K562 (cell line): ENCODE measurements at regions not wholly inside any gene's neighbourhood (a gene's known extent, or its start where the extent isn't known, plus 50 kb on each side); places are given as distances from the start of the nearest gene placed in this dataset.

Experiments used
- ATAC-seq: fragments of 200-7000 bp; cut with Tn5 transposase; 3 replicates; pipeline ENCODE4 v1.9.1; 2020; ENCODE audit warnings: moderate library complexity
- BruUV-seq: library from RNA; stranded (reverse); fragments of 400-500 nt; replicated peaks from 2 replicates; lab custom pipeline; 2021; lab: Mats Ljungman, UMichigan
- CTCF ChIA-PET: fragments of 300-600 bp; formaldehyde crosslinking; extraction: SDS; loops from one replicate; lab custom pipeline; 2021; ENCODE audit warnings: low intra/inter-chr PET ratio; lab: Yijun Ruan, JAX
- POLR2A ChIA-PET: fragments of 300-600, 350-650 bp; sonication (Branson Sonifier 250); formaldehyde crosslinking; extraction: SDS; loops from one replicate; lab custom pipeline; 2021; ENCODE audit warnings: antibody characterized with exemption, inconsistent platforms; lab: Yijun Ruan, JAX
- DNase-seq, 4 experiments: peaks; one replicate each; pipeline versions ENCODE4 v3.0.0 to v3.0.0-alpha.2; 2011 to 2018; ENCODE audit warnings: low spot score in 3 of 4, mixed read lengths in 3 of 4; ENCODE audit errors: extremely low read depth in 1 of 4
- FAIRE-seq: peaks from 2 replicates; lab custom pipeline; 2011; peaks lifted over from hg19 to GRCh38; lab: Jason Lieb, UNC
- H2AFZ ChIP-seq: 2 replicates; pipeline ENCODE4 v1.6.0; 2011; ENCODE audit warnings: low read depth, low read length, control low read depth, inconsistent platforms
- H3K27ac ChIP-seq: fragments of 200-600 bp; 3 replicates; pipeline ENCODE4 v1.8.0; 2011; ENCODE audit warnings: low read depth, mild to moderate bottlenecking, control low read depth, inconsistent platforms, low read length, moderate library complexity, mixed read lengths; ENCODE audit errors: extremely low read depth
- H3K27me3 ChIP-seq, 2 experiments: fragments of 300-600 bp in 1 of 2; 2 replicates in 1 of 2; 3 replicates in 1 of 2; pipeline versions ENCODE4 v1.6.0 to v1.8.0; 2011; ENCODE audit warnings: inconsistent platforms in 2 of 2, low read length in 2 of 2, mild to moderate bottlenecking in 1 of 2, mixed read lengths in 1 of 2, moderate library complexity in 1 of 2; ENCODE audit not compliant: control insufficient read depth in 2 of 2, insufficient read depth in 2 of 2
- H3K36me3 ChIP-seq: fragments of 300-600 bp; 3 replicates; pipeline ENCODE4 v1.8.0; 2011; ENCODE audit warnings: mild to moderate bottlenecking, low read length, inconsistent platforms; ENCODE audit not compliant: control insufficient read depth, insufficient read depth
- H3K4me1 ChIP-seq, 2 experiments: fragments of 200-600 bp in 1 of 2; replicated peaks in 1 of 2; 2 replicates in 1 of 2; 3 replicates in 1 of 2; pipeline versions ENCODE4 v1.5.1 to v1.8.0; 2011; ENCODE audit warnings: inconsistent platforms in 2 of 2, low read length in 2 of 2, mild to moderate bottlenecking in 1 of 2, mixed read lengths in 1 of 2, moderate library complexity in 1 of 2; ENCODE audit not compliant: control insufficient read depth in 2 of 2, insufficient read depth in 2 of 2
- H3K4me2 ChIP-seq: 2 replicates; pipeline ENCODE4 v1.6.1; 2011; ENCODE audit warnings: low read length, control low read depth, inconsistent platforms, mixed read lengths; ENCODE audit not compliant: insufficient read depth
- H3K4me3 ChIP-seq: fragments of 200-600 bp; sonication (generic), shearing (Covaris generic); 2 replicates; pipeline ENCODE4 v1.5.1; 2016; ENCODE audit warnings: control low read depth, inconsistent platforms
- H3K79me2 ChIP-seq: fragments of 200-600 bp; 3 replicates; pipeline ENCODE4 v1.8.0; 2011; ENCODE audit warnings: low read length, inconsistent platforms; ENCODE audit not compliant: control insufficient read depth, insufficient read depth
- H3K9ac ChIP-seq, 2 experiments: 2 replicates each; pipeline versions ENCODE4 v1.6.0 to v1.6.1; 2011; ENCODE audit warnings: low read depth in 2 of 2, low read length in 2 of 2, control low read depth in 1 of 2, inconsistent platforms in 1 of 2, mild to moderate bottlenecking in 1 of 2, mixed read lengths in 1 of 2; ENCODE audit not compliant: insufficient read depth in 1 of 2
- H3K9me1 ChIP-seq: one replicate; pipeline ENCODE4 v1.6.0; 2011; ENCODE audit warnings: inconsistent platforms, mild to moderate bottlenecking, low read length, moderate library complexity; ENCODE audit not compliant: control insufficient read depth, insufficient read depth
- H3K9me3 ChIP-seq: replicated peaks from 2 replicates; pipeline ENCODE4 v1.5.1; 2011; ENCODE audit warnings: low read depth, low read length, inconsistent platforms; ENCODE audit not compliant: control insufficient read depth, insufficient read depth
- H4K20me1 ChIP-seq: replicated peaks from 2 replicates; pipeline ENCODE4 v1.6.1; 2011; ENCODE audit warnings: low read length, inconsistent platforms, mixed read lengths; ENCODE audit not compliant: control insufficient read depth, insufficient read depth
- CBFA2T2 ChIP-seq: fragments of 450-650 bp; conservative IDR thresholded peaks from 2 replicates; pipeline ENCODE4 v1.6.1; 2017; ENCODE audit warnings: mild to moderate bottlenecking
- CEBPG ChIP-seq, 3 experiments: fragments of 200-800 bp in 1 of 3; sonication (Bioruptor generic) in 1 of 3; sonication (generic) in 1 of 3; formaldehyde crosslinking in 1 of 3; IDR thresholded peaks in 2 of 3; conservative IDR thresholded peaks in 1 of 3; 2 replicates each; pipeline versions ENCODE4 v1.6.1 to v1.8.0; 2016 to 2022; ENCODE audit warnings: missing compliant biosample characterization in 2 of 3, missing genetic modification characterization in 2 of 3, mild to moderate bottlenecking in 1 of 3, missing genetic modification reagents in 1 of 3
- COPS2 ChIP-seq: fragments of 450-650 bp; conservative IDR thresholded peaks from 2 replicates; pipeline ENCODE4 v1.6.1; 2016; ENCODE audit warnings: mild to moderate bottlenecking, moderate library complexity
- CSDE1 ChIP-seq, 2 experiments: fragments of 450-650 bp; IDR thresholded peaks; 2 replicates each; pipeline ENCODE4 v1.6.1; 2016; ENCODE audit warnings: mild to moderate bottlenecking in 1 of 2
- EHMT2 ChIP-seq: fragments of 450-650 bp; IDR thresholded peaks from 2 replicates; pipeline ENCODE4 v1.6.1; 2018; ENCODE audit warnings: antibody characterized with exemption
- FOXM1 ChIP-seq, 2 experiments: fragments of 450-650 bp in 1 of 2; sonication (generic) in 1 of 2; formaldehyde crosslinking in 1 of 2; IDR thresholded peaks; 2 replicates each; pipeline versions ENCODE4 v1.6.1 to v1.9.0; 2017 to 2022; ENCODE audit warnings: low read depth in 2 of 2, mild to moderate bottlenecking in 2 of 2, missing genetic modification reagents in 1 of 2, moderate library complexity in 1 of 2
- HDAC8 ChIP-seq: fragments of 450-650 bp; IDR thresholded peaks from 2 replicates; pipeline ENCODE4 v1.6.1; 2016; ENCODE audit warnings: mild to moderate bottlenecking, missing genetic modification characterization, moderate library complexity, missing compliant biosample characterization
- MEF2D ChIP-seq: conservative IDR thresholded peaks from 2 replicates; pipeline ENCODE4 v1.6.1; 2016; ENCODE audit warnings: low read depth, missing genetic modification characterization, missing compliant biosample characterization
- MYNN ChIP-seq, 2 experiments: sonication (generic); formaldehyde crosslinking in 1 of 2; IDR thresholded peaks; 2 replicates each; pipeline versions ENCODE4 v1.5.0 to v1.6.1; 2016 to 2020; ENCODE audit warnings: antibody characterized with exemption in 1 of 2, missing genetic modification reagents in 1 of 2
- NR2C2 ChIP-seq, 2 experiments: fragments of 200-800 bp in 1 of 2; sonication (Bioruptor generic) in 1 of 2; sonication (generic) in 1 of 2; formaldehyde crosslinking in 1 of 2; IDR thresholded peaks; 2 replicates each; pipeline versions ENCODE4 v1.6.1 to v1.8.0; 2016 to 2022; ENCODE audit warnings: mild to moderate bottlenecking in 1 of 2, missing compliant biosample characterization in 1 of 2, missing genetic modification characterization in 1 of 2, missing genetic modification reagents in 1 of 2
- PHF20 ChIP-seq: fragments of 450-650 bp; IDR thresholded peaks from 2 replicates; pipeline ENCODE4 v1.6.1; 2018; ENCODE audit not compliant: partially characterized antibody
- RBM15 ChIP-seq: fragments of 200-400 bp; formaldehyde crosslinking; IDR thresholded peaks from 2 replicates; pipeline ENCODE4 v1.6.1; 2018; ENCODE audit warnings: mild to moderate bottlenecking, low read length, moderate library complexity; ENCODE audit not compliant: insufficient read depth
- WHSC1 ChIP-seq: IDR thresholded peaks from one replicate; pipeline ENCODE4 v1.6.1; 2012; ENCODE audit warnings: low read length, control low read depth, inconsistent platforms
- in situ Hi-C: fragments of 300-500 bp; cut with MboI; formaldehyde crosslinking; loops from 4 replicates; pipeline ENCODE4 v1.15.0; 2018; ENCODE audit warnings: inconsistent platforms, mixed read lengths
- intact Hi-C: fragments of 100-400 bp; cut with micrococcal nuclease; formaldehyde crosslinking; loops from 2 replicates; pipeline ENCODE4 v1.14.2; 2022
- TF ChIP-seq, protein P1 (sequence below): fragments of 450-650 bp; IDR thresholded peaks from 2 replicates; pipeline ENCODE4 v1.6.1; 2016; ENCODE audit warnings: missing biosample characterization, missing genetic modification characterization

DNA sequence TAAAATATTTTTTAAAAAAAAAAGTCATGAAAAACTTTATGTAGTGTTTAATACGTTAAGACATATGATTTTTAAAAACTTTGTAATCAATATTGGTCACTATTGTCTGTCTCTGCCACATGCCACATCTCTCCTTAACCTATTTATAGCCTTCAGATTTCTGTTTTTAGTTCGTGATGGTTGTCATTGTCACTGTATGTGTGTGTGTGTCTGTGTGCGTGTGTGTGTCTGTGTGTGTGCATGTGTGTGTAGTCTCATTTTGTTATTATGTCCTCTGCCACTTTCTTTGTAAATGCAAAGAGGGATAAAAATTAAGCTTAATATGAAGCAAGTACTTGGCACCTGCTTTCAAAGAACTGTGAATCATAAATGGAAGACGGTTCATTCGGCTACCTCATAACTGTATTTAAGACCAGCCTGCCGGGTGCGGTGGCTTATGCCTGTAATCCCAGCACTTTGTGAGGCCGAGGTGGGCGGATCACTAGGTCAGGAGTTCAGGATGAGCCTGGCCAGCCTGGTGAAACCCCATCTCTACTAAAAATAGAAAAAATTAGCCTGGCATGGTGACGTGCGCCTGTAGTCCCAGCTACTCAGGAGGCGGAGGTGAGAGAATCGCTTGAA is 354.0 kb downstream of the ARL4A start (continued):
- no peak for TF ChIP-seq CEBPG (CRISPR knock-in tag; IDR thresholded peaks at IDR 0.05)
- TF ChIP-seq CEBPG (tag; conservative IDR thresholded peaks at IDR 0.05 in 1 of 2, IDR thresholded peaks at IDR 0.05 in 1 of 2) = no peak
- no peak for TF ChIP-seq EHMT2

- Histone ChIP-seq H3K4me3 (no peak overlapping the region), H3K4me2 (no peak overlapping the region), H3K9me1 (no peaks in the 10 kb centered on the region), H3K27ac (no peak overlapping the region), H2AFZ (peak overlapping the region; percentile 47)
- ATAC-seq (peak; percentile 25; the same call in 1 of the 3 replicates), DNase-seq (no peak)
- TF ChIP-seq, protein P1, sequence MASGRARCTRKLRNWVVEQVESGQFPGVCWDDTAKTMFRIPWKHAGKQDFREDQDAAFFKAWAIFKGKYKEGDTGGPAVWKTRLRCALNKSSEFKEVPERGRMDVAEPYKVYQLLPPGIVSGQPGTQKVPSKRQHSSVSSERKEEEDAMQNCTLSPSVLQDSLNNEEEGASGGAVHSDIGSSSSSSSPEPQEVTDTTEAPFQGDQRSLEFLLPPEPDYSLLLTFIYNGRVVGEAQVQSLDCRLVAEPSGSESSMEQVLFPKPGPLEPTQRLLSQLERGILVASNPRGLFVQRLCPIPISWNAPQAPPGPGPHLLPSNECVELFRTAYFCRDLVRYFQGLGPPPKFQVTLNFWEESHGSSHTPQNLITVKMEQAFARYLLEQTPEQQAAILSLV (tag) = no peak
- TF ChIP-seq RBM15 = no peak
- TF ChIP-seq PHF20 = no peak
- TF ChIP-seq COPS2 = no peak
- TF ChIP-seq FOXM1 (IDR thresholded peaks at IDR 0.05; ENCODE audit: low read depth) = no peak
- TF ChIP-seq FOXM1 (CRISPR knock-in tag; IDR thresholded peaks at IDR 0.05; ENCODE audit: low read depth) = no peak
- TF ChIP-seq NR2C2 (CRISPR knock-in tag; IDR thresholded peaks at IDR 0.05) = no peak
- no peak for TF ChIP-seq NR2C2 (tag; IDR thresholded peaks at IDR 0.05)
- TF ChIP-seq MEF2D (tag) = no peak
- TF ChIP-seq CBFA2T2 = no peak
- no peak for TF ChIP-seq CSDE1 (IDR thresholded peaks at IDR 0.05)
- TF ChIP-seq MYNN (IDR thresholded peaks at IDR 0.05) = no peak
- TF ChIP-seq MYNN (CRISPR knock-in tag; IDR thresholded peaks at IDR 0.05) = no peak
- TF ChIP-seq HDAC8 (tag) = no peak
- TF ChIP-seq WHSC1 = no peak
- TF ChIP-seq, all 486 proteins: peak for 0
- Histone ChIP-seq H3K9ac (no peak overlapping the region), H3K9me3 (no peaks in the 10 kb centered on the region), H3K27me3 (no peaks in the 10 kb centered on the region), H4K20me1 (no peaks in the 10 kb centered on the region), H3K79me2 (no peaks in the 10 kb centered on the region), H3K4me1 (no peaks in the 10 kb centered on the region), H3K36me3 (no peaks in the 10 kb centered on the region)
- no TSS peak for BruUV-seq
- intact Hi-C loops = no loop called here
- ChIA-PET POLR2A (no interaction called here), CTCF (no interaction called here)
- in situ Hi-C loops = no loop called here
- FAIRE-seq = no peak
These were observed 355.3 kb downstream of the ARL4A start for GRCh38 chr7:13042605-13043236.
